Kasumi-1 (cell line): ENCODE measurements at regions not wholly inside any gene's neighbourhood (a gene's known extent, or its start where the extent isn't known, plus 50 kb on each side); places are given as distances from the start of the nearest gene placed in this dataset.
"Not testable (repeated sequence)": the region's sequence is repeated elsewhere in the genome, so short reads cannot be mapped to it uniquely, and the experiment has no call there.

Source experiments
- DNase-seq, 2 experiments: peaks; one replicate each; lab custom pipeline; 2025; lab: John Stamatoyannopoulos, UW

- not testable (repeated sequence) for DNase-seq
Measured at GRCh38 chr16:26596033-26596432, 470.7 kb upstream of the C16orf82 start.

GRCh38 chr16:26598061-26598460 lies 468.7 kb upstream of the C16orf82 start:
- no peak for DNase-seq

GRCh38 chr16:26598998-26599784 lies 467.5 kb upstream of the C16orf82 start:
- no peak for DNase-seq

GRCh38 chr16:26599785-26600104 lies 467.0 kb upstream of the C16orf82 start:
- DNase-seq, result no peak

- no peak for DNase-seq
Measured at GRCh38 chr16:26601335-26601734, 465.4 kb upstream of the C16orf82 start.

- no peak for DNase-seq
Measured at GRCh38 chr16:26605626-26606271, 461.0 kb upstream of the C16orf82 start.

GRCh38 chr16:26606381-26607150 lies 460.2 kb upstream of the C16orf82 start:
- no peak for DNase-seq

GRCh38 chr16:26614237-26614841 lies 452.4 kb upstream of the C16orf82 start:
- DNase-seq, result no peak

- no peak for DNase-seq
Measured at GRCh38 chr16:26623442-26623841, 443.3 kb upstream of the C16orf82 start.

- no peak for DNase-seq
Measured at GRCh38 chr16:26627958-26628357, 438.8 kb upstream of the C16orf82 start.

- not testable (repeated sequence) for DNase-seq
Measured at GRCh38 chr16:26631365-26631764, 435.4 kb upstream of the C16orf82 start.

- DNase-seq, result no peak
Measured at GRCh38 chr16:26642047-26642664, 424.6 kb upstream of the C16orf82 start.

- no peak for DNase-seq
Measured at GRCh38 chr16:26643519-26643918, 423.2 kb upstream of the C16orf82 start.

- DNase-seq, result no peak
Measured at GRCh38 chr16:26644912-26645543, 421.7 kb upstream of the C16orf82 start.

- DNase-seq, result no peak
Measured at GRCh38 chr16:26645614-26646013, 421.1 kb upstream of the C16orf82 start.

GRCh38 chr16:26647870-26648269 lies 418.9 kb upstream of the C16orf82 start:
- DNase-seq, result no peak

- no peak for DNase-seq
Measured at GRCh38 chr16:26648851-26649250, 417.9 kb upstream of the C16orf82 start.

- no peak for DNase-seq
Measured at GRCh38 chr16:26649381-26650045, 417.2 kb upstream of the C16orf82 start.

GRCh38 chr16:26651464-26651863 lies 415.3 kb upstream of the C16orf82 start:
- DNase-seq, result no peak

GRCh38 chr16:26651884-26652283 lies 414.8 kb upstream of the C16orf82 start:
- DNase-seq, result no peak

GRCh38 chr16:26658486-26658885 lies 408.2 kb upstream of the C16orf82 start:
- DNase-seq, result no peak
